ENCODE measurements at regions not wholly inside any gene's neighbourhood (a gene's known extent, or its start where the extent isn't known, plus 50 kb on each side); places are given as distances from the start of the nearest gene placed in this dataset.

- DNase-seq = no peak
Measured at GRCh38 chr12:123040106-123040505, 59.6 kb downstream of the ARL6IP4 start.

GRCh38 chr12:123038966-123039365, 58.5 kb downstream of the ARL6IP4 start:
- DNase-seq = no peak

GRCh38 chr12:123038486-123038885, 58.0 kb downstream of the ARL6IP4 start:
- DNase-seq = no peak

GRCh38 chr12:123037791-123038190, 57.3 kb downstream of the ARL6IP4 start:
- no peak for DNase-seq

- no peak for DNase-seq
Measured at GRCh38 chr12:123036466-123037285, 56.2 kb downstream of the ARL6IP4 start.

GRCh38 chr12:123035841-123036240, 55.4 kb downstream of the ARL6IP4 start:
- DNase-seq = no peak

- no peak for DNase-seq
Measured at GRCh38 chr12:123034865-123035264, 54.4 kb downstream of the ARL6IP4 start.

- no peak for DNase-seq
Measured at GRCh38 chr12:123034022-123034541, 53.6 kb downstream of the ARL6IP4 start.

- DNase-seq = no peak
Measured at GRCh38 chr12:123033392-123034021, 53.0 kb downstream of the ARL6IP4 start.

- no peak for DNase-seq
Measured at GRCh38 chr12:123032736-123033391, 52.4 kb downstream of the ARL6IP4 start.

All from NCI-H446 treated with DMSO at 0.1 percent for 48 hours (cell line).